ENCODE measurements at regions not wholly inside any gene's neighbourhood (a gene's known extent, or its start where the extent isn't known, plus 50 kb on each side); places are given as distances from the start of the nearest gene placed in this dataset.
A peak's percentile ranks its signal among the peaks of the same experiment; 100 is the strongest.

DNA sequence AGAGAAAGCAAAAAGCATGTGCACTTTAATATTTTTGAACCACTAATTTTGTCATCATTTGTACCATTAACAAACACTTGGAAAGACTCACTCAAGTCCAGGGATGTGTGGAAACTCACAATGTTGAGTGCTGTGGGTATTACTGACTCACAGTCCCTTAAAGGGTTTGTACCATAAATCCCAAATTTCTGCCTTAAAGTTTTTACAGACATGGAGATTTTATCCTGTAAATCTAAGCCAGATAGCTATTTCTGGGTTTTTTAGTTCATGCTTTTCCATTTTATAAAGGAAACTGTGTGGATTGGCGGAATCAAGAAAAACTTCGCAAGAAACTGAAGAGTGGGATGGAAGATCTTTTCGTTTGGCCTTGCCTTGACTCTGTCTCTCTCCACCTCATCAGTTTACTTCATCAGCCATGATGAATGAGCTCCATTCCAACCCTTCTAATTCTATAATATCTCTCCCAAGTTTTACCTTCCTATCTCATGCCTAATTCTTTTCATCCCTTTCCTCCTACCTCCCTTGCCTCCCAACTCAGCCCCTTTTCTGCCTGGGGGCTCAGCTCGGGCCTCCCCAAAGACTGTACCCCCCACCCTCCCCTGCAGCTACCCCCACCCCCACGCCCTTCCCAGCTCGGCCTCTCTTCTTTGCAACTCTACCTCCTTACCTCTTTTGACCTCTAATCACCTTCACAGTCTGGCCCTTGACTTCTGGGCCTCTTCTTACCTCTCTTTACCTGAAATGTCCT, 218.5 kb upstream of the MKLN1 start:
- no peak for DNase-seq (ENCODE audit: low read depth)

DNA sequence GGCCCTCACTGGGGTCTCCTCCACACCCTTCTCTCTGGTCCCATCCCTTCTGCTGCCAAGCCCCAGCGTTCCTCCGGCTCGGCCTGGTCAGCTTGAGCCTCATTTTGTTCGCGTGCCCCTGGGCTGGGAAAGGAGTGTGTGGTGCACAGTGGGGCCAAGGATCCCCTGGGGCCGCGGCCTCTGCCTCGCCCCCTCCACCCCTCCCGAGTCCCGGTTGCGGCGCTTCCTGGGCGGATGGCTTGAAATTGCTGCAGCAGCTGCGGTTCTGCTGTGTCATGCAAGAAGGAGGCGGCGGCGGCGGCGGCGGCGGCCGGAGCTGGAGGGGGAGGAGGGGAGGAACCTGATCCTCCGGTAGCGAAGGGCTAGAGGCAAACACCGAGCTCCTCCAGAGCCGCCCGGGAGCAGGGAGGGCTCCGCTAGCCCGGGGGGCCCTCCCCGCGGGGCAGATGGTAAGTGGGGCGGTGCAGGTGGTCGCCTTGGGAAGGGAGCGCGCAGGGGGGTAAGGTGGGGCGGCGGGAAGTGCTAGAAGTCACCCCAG, 217.8 kb upstream of the MKLN1 start:
- DNase-seq (ENCODE audit: low read depth): peak; percentile 60

DNA sequence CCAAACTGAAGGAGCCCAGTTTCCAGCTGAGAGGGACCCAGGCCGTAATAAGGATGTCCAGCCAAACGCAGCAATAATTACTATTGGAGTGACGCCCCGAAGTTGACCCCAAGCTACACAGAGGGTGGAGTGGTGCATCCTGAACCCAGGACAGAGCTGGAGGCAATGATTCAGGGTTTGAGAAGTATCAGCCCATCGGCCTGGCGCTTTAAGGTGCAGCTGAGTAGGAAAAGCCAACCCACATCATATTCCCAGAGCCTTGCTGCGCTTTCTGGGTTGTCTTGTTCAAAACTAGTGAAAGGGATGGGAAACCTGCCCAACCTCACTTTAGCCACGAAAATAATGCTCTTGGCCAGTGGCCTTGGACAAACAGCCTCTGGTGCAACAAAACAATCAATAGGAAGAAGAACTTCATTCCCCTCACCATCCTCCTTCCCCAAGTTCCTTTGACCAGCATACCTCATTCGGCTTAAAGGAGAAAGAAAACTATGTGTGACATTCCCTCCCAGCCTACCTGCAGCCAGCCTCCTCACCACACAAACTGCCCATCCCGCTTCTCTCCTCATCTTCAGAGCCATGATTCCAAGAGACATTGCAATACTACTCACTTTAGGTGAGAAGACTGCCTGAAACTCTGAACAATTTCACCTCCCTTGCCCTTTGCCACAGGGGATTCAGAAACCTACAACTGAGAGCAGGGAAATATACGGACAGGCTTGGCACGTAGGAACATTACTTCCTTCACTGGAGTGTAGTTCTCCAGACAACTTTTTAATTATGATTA, 217.2 kb upstream of the MKLN1 start:
- DNase-seq (ENCODE audit: low read depth): no peak

DNA sequence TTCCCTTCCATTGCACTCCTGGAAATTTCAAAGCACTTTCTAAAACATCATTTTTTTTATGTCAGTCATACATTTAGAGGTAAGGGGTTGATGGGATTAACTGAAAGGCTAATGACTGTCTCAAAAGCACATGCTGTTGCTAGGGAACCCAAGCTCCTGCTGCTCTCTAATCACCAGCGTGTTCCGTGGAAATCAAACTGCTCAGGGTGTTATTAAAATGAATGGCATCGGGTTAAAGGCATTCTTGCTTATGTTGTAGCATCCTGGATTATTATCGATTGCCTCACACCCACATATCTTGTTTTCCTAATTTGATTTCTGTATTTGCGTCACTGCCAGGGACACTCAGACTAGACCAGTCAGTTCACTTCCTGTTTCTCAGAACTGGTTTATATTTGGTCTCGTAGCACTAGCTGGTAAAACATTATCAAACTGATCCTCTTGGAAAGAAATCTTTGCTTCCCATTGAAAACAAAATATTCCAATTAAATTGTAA, 216.5 kb upstream of the MKLN1 start:
- no peak for DNase-seq (ENCODE audit: low read depth)

DNA sequence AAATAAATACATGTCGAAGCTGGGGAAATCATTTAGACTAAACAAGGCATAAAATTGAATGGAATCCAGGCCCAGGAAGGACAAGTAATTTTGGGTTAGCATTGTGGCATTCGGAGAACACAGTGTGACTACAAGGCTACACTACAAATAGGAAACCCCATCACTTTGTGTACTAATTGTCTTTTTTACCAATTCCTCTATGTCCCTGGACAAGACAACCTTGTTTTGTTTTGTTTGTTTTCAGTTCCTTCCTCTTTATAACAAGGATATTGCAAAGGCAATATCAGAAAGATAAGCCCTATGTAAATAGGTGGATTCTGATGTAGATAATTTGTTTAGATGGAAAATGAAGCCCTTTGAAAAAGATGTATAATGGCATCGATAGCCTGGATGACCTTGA, 215.9 kb upstream of the MKLN1 start:
- DNase-seq (ENCODE audit: low read depth): no peak

- no peak for DNase-seq (ENCODE audit: low read depth)
These were observed 215.2 kb upstream of the MKLN1 start for GRCh38 chr7:131112431-131112830.

GRCh38 chr7:131115340-131115739, 212.3 kb upstream of the MKLN1 start:
- no peak for DNase-seq (ENCODE audit: low read depth)

- DNase-seq (ENCODE audit: low read depth): no peak
These were observed 210.2 kb upstream of the MKLN1 start for GRCh38 chr7:131117439-131117838.

- no peak for DNase-seq (ENCODE audit: low read depth)
These were observed 208.3 kb upstream of the MKLN1 start for GRCh38 chr7:131119381-131119780.

DNA sequence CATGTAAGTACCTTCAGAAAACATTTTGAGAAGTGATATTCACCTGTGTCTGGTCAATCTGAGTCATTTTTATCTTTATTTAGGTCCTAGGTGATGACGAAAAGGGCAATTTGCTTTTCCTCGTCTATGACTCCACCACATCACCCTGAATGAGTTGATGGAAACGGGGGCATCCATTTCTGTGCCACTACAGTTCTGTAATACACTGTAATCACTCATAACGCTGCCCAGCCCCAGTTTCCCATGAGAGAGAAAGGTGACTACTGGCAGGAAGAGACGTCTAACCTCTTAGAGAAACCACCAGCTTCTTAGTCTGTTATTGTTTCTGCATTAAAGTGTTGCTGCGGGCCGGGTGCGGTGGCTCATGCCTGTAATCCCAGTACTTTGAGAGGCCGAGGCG, 205.3 kb upstream of the MKLN1 start:
- DNase-seq (ENCODE audit: low read depth): no peak

DNA sequence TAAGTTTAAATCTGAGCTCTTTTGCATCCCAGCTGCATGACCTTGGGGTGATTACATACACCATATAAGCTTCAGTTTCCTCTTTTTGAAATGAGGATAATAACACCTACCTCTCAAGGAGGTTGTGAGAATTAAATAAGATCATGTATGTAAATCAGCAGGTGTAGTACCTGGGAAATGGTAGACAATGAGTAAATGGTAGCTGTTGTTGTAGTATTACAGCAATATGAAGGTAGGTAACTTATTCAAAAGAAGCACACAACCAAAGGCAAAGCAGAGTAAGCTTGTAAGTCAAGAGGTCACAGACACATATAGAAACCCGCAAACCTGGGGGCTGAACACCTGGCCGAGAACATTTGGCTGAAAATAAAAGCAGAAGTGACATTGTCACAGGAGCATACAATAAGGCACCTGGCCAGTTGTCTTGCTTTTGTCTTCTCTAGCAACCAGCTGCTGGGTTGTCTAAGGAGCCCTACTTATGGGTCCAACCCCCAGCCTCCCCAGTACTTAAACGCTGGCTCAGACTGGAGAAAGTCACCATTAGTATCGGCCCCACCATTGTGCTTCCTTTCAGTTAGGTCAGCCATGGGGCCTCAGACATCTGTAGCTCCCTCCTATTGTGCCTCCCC, 203.6 kb upstream of the MKLN1 start:
- DNase-seq (ENCODE audit: low read depth): no peak

DNA sequence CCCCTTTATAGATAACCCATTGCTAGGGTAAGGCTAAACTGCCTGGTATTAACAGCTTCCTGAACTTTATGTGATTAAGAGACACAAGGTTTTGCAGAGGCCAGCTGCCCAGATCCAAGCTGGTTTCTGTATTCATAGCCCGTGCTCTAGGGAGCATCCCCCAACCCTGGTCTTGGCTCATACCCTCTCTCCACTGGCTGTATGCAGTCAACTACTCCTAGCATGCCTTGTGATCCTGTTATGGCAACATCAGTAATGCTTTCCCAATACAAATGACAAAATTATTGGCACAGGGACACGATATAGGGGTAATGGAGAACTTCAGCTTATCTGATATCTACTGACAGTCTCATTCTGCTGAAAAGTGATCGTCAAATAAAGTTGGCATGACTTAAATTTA, 202.8 kb upstream of the MKLN1 start:
- no peak for DNase-seq (ENCODE audit: low read depth)

DNA sequence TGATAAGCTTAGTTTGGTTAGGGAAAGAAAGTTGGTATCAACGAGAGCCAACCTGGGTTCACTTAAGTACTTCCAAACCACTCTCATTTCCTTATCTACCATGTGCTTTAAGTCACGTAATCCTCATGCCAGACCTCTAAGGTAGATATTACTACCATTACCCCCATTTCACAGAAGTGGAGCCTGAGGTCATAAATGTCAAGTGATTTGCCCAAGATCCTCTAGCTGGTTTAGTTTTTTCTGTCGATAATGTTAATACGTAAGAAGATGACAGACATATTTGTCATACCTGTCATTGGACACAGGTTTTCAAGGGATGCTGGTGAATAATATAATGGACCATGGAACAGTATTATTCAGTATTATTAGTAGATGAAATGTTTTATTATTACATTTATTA, 197.4 kb upstream of the MKLN1 start:
- no peak for DNase-seq (ENCODE audit: low read depth)

- no peak for DNase-seq (ENCODE audit: low read depth)
These were observed 196.5 kb upstream of the MKLN1 start for GRCh38 chr7:131131012-131131745.

DNA sequence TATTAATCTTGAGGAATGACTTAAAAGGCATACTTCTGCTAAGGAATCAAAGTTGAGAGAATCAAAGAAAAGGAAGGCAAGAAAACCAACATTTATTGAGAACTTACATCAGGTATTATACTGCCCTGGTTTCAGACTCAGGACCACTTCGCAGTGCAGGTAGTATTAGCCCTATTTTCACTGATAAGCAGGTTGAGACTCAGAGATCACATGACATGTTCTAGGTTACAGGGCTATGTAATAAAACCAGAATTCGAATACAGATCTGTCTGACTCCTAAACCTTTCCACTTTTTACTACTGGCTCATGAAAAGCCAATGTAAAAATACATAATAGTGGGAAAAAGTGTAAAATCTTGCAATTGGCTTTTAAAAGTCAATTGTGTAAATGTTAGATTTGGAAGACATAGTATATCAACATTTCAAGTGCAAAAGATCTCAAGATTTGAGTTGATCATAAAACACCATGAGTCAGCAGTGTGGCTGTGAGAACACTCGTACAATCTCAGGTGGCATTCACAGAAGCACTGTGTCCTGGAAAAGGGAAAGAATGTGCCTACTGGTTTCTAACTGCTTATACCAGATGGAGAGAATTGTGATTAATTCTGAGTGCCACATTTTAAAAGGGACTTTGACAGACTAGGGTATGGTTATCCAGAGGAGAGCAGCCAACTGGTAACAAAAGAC, 195.8 kb upstream of the MKLN1 start:
- no peak for DNase-seq (ENCODE audit: low read depth)

DNA sequence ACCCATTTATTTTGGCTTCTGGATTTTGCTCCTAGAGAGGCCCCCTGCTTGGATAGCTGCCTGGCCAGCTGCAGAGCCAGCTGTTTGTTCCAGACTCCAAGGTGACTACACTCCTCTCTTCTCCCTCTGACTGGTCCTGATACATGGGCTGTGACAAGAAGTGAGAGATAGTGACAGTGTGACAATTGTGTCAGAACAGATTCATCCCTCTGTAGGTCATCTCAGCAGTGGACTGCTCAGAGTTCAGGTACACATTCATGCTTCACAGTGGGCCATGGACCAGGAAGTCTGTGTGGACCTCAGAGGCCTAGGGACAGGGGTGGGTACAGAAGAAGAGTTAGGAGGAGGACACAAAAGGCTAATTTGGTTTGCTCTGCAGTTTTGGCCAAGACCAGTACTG, 188.2 kb upstream of the MKLN1 start:
- no peak for DNase-seq (ENCODE audit: low read depth)

- no peak for DNase-seq (ENCODE audit: low read depth)
These were observed 186.2 kb upstream of the MKLN1 start for GRCh38 chr7:131141443-131141967.

GRCh38 chr7:131143869-131144268, 183.8 kb upstream of the MKLN1 start:
- DNase-seq (ENCODE audit: low read depth): no peak

GRCh38 chr7:131145026-131145425, 182.7 kb upstream of the MKLN1 start:
- DNase-seq (ENCODE audit: low read depth): no peak

GRCh38 chr7:131145770-131146169, 181.9 kb upstream of the MKLN1 start:
- no peak for DNase-seq (ENCODE audit: low read depth)

DNA sequence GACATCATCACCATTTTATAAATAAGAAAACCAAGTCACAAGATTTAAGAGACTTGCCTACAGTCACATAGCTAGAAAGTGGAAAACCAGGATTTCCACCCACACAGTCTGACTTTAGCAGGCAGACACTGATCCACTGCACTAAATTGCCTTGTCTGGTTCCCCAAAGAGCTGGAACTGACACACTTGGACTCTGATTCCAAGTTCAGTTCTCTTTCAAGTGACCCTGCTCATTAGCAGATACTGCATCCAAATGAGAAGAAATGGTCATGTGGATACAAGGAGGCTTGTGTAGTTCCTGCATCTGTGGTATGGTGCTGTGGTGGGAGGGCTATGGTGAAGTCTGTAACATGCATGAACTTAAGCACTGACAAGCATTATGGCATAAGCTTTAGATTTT, 180.1 kb upstream of the MKLN1 start:
- no peak for DNase-seq (ENCODE audit: low read depth)
